Stimulated activated effector memory CD8-positive, alpha-beta T cell treated with anti-CD3 and anti-CD28 coated beads, Interleukin-12 subunit alpha, Interleukin-12 subunit beta, amount 100 ng/mL, for 72 hours (primary cell): ENCODE measurements at regions not wholly inside any gene's neighbourhood (a gene's known extent, or its start where the extent isn't known, plus 50 kb on each side); places are given as distances from the start of the nearest gene placed in this dataset.

ENCODE experiments used
- ATAC-seq: fragments of 150-1000 bp; cut with Tn5 transposase; 2 replicates; pipeline ENCODE4 v1.10.0; 2021
- DNase-seq, 2 donors: peaks; one replicate each; pipeline ENCODE4 v3.0.0; 2021 to 2022; ENCODE audit warnings: low spot score in 2 of 2
- H3K27ac Mint-ChIP-seq: one replicate; pipeline ENCODE4 v1.8.0; 2022; ENCODE audit warnings: mild to moderate bottlenecking, mixed read lengths
- H3K36me3 Mint-ChIP-seq: one replicate; pipeline ENCODE4 v1.8.0; 2022; ENCODE audit warnings: mild to moderate bottlenecking, mixed read lengths
- H3K4me1 Mint-ChIP-seq: one replicate; pipeline ENCODE4 v1.8.0; 2022; ENCODE audit warnings: mixed read lengths
- H3K4me3 Mint-ChIP-seq: one replicate; pipeline ENCODE4 v1.8.0; 2022; ENCODE audit warnings: mild to moderate bottlenecking, mixed read lengths
- H3K9me3 Mint-ChIP-seq: one replicate; pipeline ENCODE4 v1.8.0; 2022; ENCODE audit warnings: mixed read lengths

- H3K36me3 Mint-ChIP-seq: no peaks in the 10 kb centered on the region
- no peak overlapping the region for H3K27ac Mint-ChIP-seq
- ATAC-seq: peak; percentile 92
- H3K9me3 Mint-ChIP-seq: no peaks in the 10 kb centered on the region
- no peak overlapping the region for H3K4me3 Mint-ChIP-seq
- no peak for DNase-seq
- H3K4me1 Mint-ChIP-seq: no peaks in the 10 kb centered on the region
These were observed 558.7 kb upstream of the KCNMB2 start for GRCh38 chr3:177977381-177978158.

GRCh38 chr3:177978946-177979345, 557.3 kb upstream of the KCNMB2 start:
- no peak overlapping the region for H3K4me3 Mint-ChIP-seq
- H3K36me3 Mint-ChIP-seq: peaks cover 5% of the 10 kb centered on the region
- H3K4me1 Mint-ChIP-seq: no peaks in the 10 kb centered on the region
- H3K27ac Mint-ChIP-seq: no peak overlapping the region
- DNase-seq (no peak), ATAC-seq (no peak)
- no peaks in the 10 kb centered on the region for H3K9me3 Mint-ChIP-seq

- Mint-ChIP-seq H3K4me1 (no peaks in the 10 kb centered on the region), H3K27ac (no peak overlapping the region), H3K36me3 (peaks cover 5% of the 10 kb centered on the region), H3K4me3 (no peak overlapping the region), H3K9me3 (no peaks in the 10 kb centered on the region)
- ATAC-seq (no peak), DNase-seq (no peak)
These were observed 556.5 kb upstream of the KCNMB2 start for GRCh38 chr3:177979703-177980102.

- no peaks in the 10 kb centered on the region for H3K9me3 Mint-ChIP-seq
- no peak for ATAC-seq
- H3K27ac Mint-ChIP-seq: no peak overlapping the region
These were observed 554.7 kb upstream of the KCNMB2 start for GRCh38 chr3:177981576-177981975.

GRCh38 chr3:177982034-177982433, 554.2 kb upstream of the KCNMB2 start:
- ATAC-seq (peak; percentile 64), DNase-seq (no peak)
- Mint-ChIP-seq H3K4me1 (no peaks in the 10 kb centered on the region), H3K27ac (no peak overlapping the region), H3K36me3 (peaks cover 5% of the 10 kb centered on the region), H3K9me3 (no peaks in the 10 kb centered on the region), H3K4me3 (no peak overlapping the region)

More at GRCh38 chr3:177981576-177981975, 554.7 kb upstream of the KCNMB2 start:
- Mint-ChIP-seq H3K36me3 (peaks cover 5% of the 10 kb centered on the region), H3K4me3 (no peak overlapping the region), H3K4me1 (no peaks in the 10 kb centered on the region)
- DNase-seq: no peak

- no peak for DNase-seq
- no peak for ATAC-seq
- no peaks in the 10 kb centered on the region for H3K4me1 Mint-ChIP-seq
- H3K27ac Mint-ChIP-seq: no peak overlapping the region
- H3K36me3 Mint-ChIP-seq: peaks cover 5% of the 10 kb centered on the region
- no peaks in the 10 kb centered on the region for H3K9me3 Mint-ChIP-seq
- H3K4me3 Mint-ChIP-seq: no peak overlapping the region
These were observed 552.9 kb upstream of the KCNMB2 start for GRCh38 chr3:177983320-177983719.

GRCh38 chr3:177992993-177993970, 543.0 kb upstream of the KCNMB2 start:
- H3K27ac Mint-ChIP-seq: no peak overlapping the region
- H3K4me1 Mint-ChIP-seq: peaks cover 17% of the 10 kb centered on the region
- no peaks in the 10 kb centered on the region for H3K36me3 Mint-ChIP-seq
- H3K9me3 Mint-ChIP-seq: no peaks in the 10 kb centered on the region
- no peak overlapping the region for H3K4me3 Mint-ChIP-seq
- DNase-seq (no peak), ATAC-seq (no peak)

GRCh38 chr3:177994976-177995375, 541.3 kb upstream of the KCNMB2 start:
- ATAC-seq: peak; percentile 45
- peaks cover 7% of the 10 kb centered on the region for H3K9me3 Mint-ChIP-seq

GRCh38 chr3:177995381-177996085, 540.7 kb upstream of the KCNMB2 start:
- no peaks in the 10 kb centered on the region for H3K36me3 Mint-ChIP-seq
- no peak overlapping the region for H3K4me3 Mint-ChIP-seq
- DNase-seq (no peak), ATAC-seq (peak; percentile 42)
- peak overlapping the region; percentile 10 for H3K27ac Mint-ChIP-seq
- H3K4me1 Mint-ChIP-seq: peaks cover 17% of the 10 kb centered on the region
- H3K9me3 Mint-ChIP-seq: peaks cover 7% of the 10 kb centered on the region

More at GRCh38 chr3:177994976-177995375, 541.3 kb upstream of the KCNMB2 start:
- no peak overlapping the region for H3K4me3 Mint-ChIP-seq
- no peak for DNase-seq
- peaks cover 17% of the 10 kb centered on the region for H3K4me1 Mint-ChIP-seq
- no peak overlapping the region for H3K27ac Mint-ChIP-seq
- H3K36me3 Mint-ChIP-seq: no peaks in the 10 kb centered on the region

- Mint-ChIP-seq H3K4me1 (peaks cover 22% of the 10 kb centered on the region), H3K36me3 (no peaks in the 10 kb centered on the region), H3K4me3 (peak overlapping the region; percentile 38), H3K9me3 (peaks cover 13% of the 10 kb centered on the region), H3K27ac (peak overlapping the region; percentile 80)
- ATAC-seq: peak; percentile 97
- DNase-seq: peak in 1 of 2 donors; percentile 57
These were observed 534.5 kb upstream of the KCNMB2 start for GRCh38 chr3:178001670-178002101.

GRCh38 chr3:178002113-178002512, 534.1 kb upstream of the KCNMB2 start:
- DNase-seq: peak in 1 of 2 donors; percentile 50
- Mint-ChIP-seq H3K27ac (peak overlapping the region; percentile 80), H3K4me1 (peaks cover 22% of the 10 kb centered on the region), H3K36me3 (no peaks in the 10 kb centered on the region), H3K9me3 (peaks cover 13% of the 10 kb centered on the region), H3K4me3 (peak overlapping the region; percentile 38)
- peak; percentile 57 for ATAC-seq

GRCh38 chr3:178003756-178004155, 532.5 kb upstream of the KCNMB2 start:
- ATAC-seq (no peak), DNase-seq (no peak)
- H3K9me3 Mint-ChIP-seq: peaks cover 12% of the 10 kb centered on the region
- no peak overlapping the region for H3K4me3 Mint-ChIP-seq
- no peak overlapping the region for H3K27ac Mint-ChIP-seq
- H3K36me3 Mint-ChIP-seq: no peaks in the 10 kb centered on the region
- H3K4me1 Mint-ChIP-seq: peaks cover 22% of the 10 kb centered on the region

GRCh38 chr3:178005961-178006360, 530.3 kb upstream of the KCNMB2 start:
- ATAC-seq: no peak
- Mint-ChIP-seq H3K4me1 (peaks cover 22% of the 10 kb centered on the region), H3K4me3 (no peak overlapping the region), H3K9me3 (peaks cover 6% of the 10 kb centered on the region), H3K36me3 (no peaks in the 10 kb centered on the region), H3K27ac (no peak overlapping the region)
- DNase-seq: no peak

- Mint-ChIP-seq H3K4me3 (no peak overlapping the region), H3K9me3 (no peaks in the 10 kb centered on the region), H3K36me3 (no peaks in the 10 kb centered on the region), H3K27ac (no peak overlapping the region), H3K4me1 (no peaks in the 10 kb centered on the region)
- ATAC-seq: no peak
- no peak for DNase-seq
These were observed 525.9 kb upstream of the KCNMB2 start for GRCh38 chr3:178010306-178010705.

GRCh38 chr3:178019645-178020044, 516.6 kb upstream of the KCNMB2 start:
- H3K36me3 Mint-ChIP-seq: no peaks in the 10 kb centered on the region
- no peaks in the 10 kb centered on the region for H3K9me3 Mint-ChIP-seq
- no peak for ATAC-seq
- no peak overlapping the region for H3K27ac Mint-ChIP-seq
- H3K4me3 Mint-ChIP-seq: no peak overlapping the region
- DNase-seq: no peak
- H3K4me1 Mint-ChIP-seq: no peaks in the 10 kb centered on the region
